Lung microvascular endothelial cell (primary cell): ENCODE measurements at regions not wholly inside any gene's neighbourhood (a gene's known extent, or its start where the extent isn't known, plus 50 kb on each side); places are given as distances from the start of the nearest gene placed in this dataset.
"Not testable (repeated sequence)": the region's sequence is repeated elsewhere in the genome, so short reads cannot be mapped to it uniquely, and the experiment has no call there.

Source experiments
- DNase-seq, 2 donors: peaks; one replicate each; pipeline versions ENCODE4 v3.0.0 to v3.0.0-alpha.2; 2010; ENCODE audit warnings: low read depth in 2 of 2

DNA sequence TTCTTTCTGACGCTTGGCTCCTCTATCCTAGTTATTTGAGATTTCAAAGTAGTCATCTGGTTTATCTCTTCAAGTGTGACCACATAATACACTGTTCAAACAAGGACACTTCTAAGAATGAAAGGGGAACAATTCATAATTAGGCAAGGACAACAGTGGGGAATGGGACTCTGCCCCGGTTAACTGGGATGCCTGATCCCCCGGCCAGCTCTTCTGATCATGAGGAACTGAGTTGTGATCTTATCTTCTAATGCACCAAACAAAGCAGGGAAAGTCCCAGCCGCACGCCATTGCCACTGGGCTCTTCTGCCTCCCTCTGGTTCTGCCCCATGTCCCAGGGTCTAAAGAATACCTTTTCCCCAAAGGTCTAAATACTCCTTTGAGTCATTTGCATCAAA is 158.2 kb upstream of the IRF2BP2 start:
- no peak for DNase-seq

DNA sequence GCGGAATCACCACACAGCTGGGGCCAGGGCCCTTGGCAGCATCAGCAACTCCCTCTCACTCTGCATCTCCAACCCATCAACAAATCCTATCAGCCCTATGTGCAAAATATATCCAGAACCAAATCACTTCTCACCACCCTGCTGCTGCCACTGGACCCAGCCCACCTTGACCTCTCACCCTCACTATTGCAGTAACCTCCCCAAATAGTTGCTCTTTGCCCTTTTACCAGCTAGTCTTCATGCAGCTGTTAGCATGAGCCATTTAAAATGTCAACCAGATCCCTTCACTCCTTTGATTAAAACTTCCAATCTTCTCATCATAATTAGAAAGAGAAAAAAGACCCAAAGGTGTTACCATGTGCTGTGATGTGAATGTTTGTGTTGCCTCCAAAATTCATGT is 155.7 kb upstream of the IRF2BP2 start:
- DNase-seq, result no peak

DNA sequence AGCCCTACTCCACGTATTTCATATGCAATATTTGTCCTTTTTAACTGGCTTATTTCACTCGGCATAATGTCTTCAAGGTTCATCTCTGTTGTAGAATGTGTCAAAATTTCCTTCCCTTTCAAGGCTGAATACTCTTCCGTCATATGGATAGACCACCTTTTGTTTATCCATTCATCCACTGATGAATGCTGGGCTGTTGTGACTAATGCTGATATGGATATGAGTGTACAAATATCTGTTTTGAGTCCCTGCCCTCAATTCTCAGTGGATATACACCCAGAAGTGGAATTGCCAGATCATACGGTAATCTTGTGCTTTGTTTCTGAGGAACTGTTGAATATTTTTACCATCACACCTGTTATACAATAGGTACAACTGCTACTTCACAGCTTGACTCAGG is 155.2 kb upstream of the IRF2BP2 start:
- DNase-seq, result no peak

- no peak for DNase-seq
These were observed 153.9 kb upstream of the IRF2BP2 start for GRCh38 chr1:234763910-234764309.

- no peak for DNase-seq
These were observed 153.4 kb upstream of the IRF2BP2 start for GRCh38 chr1:234763367-234763766.

- not testable (repeated sequence) for DNase-seq
These were observed 152.1 kb upstream of the IRF2BP2 start for GRCh38 chr1:234762127-234762526.

DNA sequence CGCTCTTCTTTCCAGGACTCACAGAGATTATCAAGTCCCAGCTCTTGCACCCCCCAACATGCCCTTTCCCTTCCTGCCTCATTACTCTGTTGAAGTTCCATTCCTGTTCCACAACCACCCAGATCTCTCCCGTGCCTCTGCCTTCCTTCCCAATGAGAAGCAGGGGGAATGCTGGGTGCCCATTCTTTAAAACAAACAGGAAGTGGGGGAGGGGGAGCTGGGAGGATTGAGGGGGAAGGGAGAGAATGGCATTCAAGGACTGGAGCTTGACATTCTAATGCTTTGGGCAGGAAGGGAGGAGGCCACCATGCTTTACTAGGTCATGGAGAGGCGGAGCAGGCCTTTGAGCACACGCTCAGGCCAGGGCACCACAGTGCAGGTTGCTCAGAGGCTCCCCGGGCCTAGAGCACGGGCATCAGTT is 150.3 kb upstream of the IRF2BP2 start:
- no peak for DNase-seq

GRCh38 chr1:234759888-234760287 is 149.9 kb upstream of the IRF2BP2 start:
- DNase-seq, result no peak

DNA sequence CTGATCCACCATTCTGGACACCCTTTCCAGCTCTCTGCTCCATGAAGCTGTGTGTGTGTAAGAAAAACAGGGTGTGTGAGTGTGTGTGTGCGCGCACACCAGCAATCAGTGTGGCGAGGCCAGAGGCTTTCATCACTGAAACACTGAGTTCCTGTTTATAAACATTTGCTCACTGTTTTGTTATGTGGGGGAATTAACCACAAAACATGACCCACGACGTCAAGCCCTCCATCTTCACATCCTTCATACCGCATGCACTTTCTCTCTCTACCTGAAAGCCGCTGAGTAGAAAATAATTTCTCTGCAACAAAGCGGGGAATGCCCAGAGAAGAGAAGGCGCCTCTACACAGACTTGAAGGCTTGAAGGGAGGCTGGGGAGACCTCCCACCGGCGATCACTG is 148.9 kb upstream of the IRF2BP2 start:
- DNase-seq, result no peak

DNA sequence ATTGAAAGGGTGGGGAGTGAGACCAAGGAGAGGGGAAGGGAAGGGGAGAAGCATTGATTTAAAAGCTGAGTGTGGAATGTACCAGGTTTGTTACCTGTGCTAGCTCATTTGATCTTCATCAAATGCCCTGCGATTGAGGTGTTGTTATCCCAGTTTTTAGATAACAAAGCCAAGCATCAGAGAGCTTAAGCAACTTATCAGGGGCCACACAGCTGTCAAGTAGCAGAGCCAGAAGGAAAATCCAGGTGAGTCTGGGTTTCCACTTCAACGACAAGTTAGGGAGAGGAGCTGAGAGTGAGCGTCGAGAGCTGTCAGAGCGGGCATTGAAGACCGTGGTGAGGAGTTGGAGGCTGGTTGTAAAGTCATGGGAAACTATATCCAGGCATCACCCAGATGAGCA is 146.9 kb upstream of the IRF2BP2 start:
- DNase-seq, result no peak

- no peak for DNase-seq
These were observed 146.2 kb upstream of the IRF2BP2 start for GRCh38 chr1:234756066-234756774.

- DNase-seq, result no peak
These were observed 145.5 kb upstream of the IRF2BP2 start for GRCh38 chr1:234755449-234755863.

GRCh38 chr1:234753979-234754378 is 144.0 kb upstream of the IRF2BP2 start:
- no peak for DNase-seq

DNA sequence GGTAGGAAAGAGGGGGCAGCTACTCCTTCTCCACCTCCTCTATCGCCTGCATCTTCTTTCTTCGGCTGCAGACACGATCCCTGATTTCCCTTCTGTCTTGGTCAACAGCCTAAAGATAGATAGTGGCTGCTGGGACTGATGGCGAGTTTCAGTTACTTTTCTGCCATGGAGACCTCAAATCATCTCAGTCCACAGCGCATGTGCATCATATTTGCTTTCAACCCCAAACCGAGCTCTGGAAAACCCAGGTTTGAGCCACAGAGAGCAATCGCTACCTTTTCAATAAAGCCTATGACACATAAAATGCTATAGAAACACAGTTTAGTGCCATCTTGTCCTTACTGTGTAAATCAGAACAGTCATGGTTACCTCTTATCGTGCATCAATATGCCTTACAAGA is 142.9 kb upstream of the IRF2BP2 start:
- no peak for DNase-seq

GRCh38 chr1:234751678-234752077 is 141.7 kb upstream of the IRF2BP2 start:
- DNase-seq, result no peak

DNA sequence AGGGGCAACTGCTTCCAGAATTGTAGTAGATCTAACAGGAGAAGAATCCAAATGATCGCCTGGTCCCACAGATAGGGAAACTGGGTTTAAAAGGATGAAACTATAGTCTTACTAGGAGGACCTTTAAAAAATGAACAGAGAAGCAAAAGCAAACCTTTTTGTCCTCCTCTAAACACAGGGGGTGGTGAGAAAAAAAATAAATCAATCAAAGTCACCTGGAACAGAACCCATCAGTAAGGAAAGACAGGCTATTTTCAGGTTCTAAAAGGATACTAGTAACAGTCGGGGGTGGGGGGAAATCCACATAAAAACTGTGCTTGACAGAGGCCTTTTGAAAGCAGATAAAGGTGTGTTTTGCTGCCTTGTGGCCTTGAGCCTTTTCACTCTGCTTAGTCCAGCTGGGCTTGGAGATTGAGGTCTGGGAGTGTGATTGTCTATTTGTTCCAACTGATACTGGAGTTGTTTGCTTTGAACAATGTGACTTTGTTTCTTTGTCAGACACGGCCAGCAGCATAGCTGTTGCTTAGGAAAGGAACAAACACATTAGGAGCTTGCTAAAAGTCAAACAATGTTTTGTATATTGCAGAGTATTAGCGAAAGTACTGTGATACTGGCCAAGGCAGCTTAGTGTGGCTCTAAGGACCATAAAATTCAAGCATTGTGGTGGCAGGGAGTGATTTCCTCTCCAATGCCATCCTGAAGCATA is 141.1 kb upstream of the IRF2BP2 start:
- DNase-seq, result no peak

DNA sequence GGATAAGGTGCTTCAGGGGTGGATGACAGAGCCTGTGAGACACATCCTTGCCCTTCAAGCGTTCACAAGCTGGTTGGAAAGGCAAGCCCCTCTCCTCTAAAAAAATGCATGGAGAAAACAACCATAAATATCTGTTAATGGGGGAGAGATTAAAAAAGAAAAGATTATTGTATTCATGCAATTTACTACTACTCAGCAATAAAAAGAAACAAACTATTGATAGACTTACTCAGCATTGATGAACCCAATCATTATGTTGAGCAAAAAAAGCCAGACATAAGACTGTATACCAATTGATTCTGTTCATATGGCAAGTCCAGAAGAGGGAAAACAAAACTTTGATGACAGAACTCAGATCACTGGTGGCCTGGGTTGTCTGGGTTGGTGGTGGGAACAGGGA is 138.7 kb upstream of the IRF2BP2 start:
- DNase-seq, result no peak

DNA sequence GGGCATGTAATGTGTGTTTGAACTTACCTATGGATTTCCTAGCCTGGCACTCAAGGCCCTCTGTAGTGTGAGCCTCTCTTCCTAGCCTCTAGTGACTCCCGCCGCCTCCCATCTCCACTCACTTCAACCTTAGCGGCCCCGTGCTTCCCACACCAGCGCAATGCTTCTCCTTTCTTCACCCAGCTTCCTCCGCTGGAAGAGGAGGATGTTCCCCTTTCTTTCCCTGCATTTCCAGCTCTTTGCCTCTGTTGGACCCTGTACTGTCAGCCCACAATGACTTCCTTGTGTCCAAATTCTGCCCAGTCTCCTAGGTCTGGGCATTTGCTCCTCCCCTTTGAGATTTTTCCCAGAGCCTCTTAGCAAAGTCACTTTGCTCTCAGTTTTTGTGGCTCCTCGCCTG is 138.1 kb upstream of the IRF2BP2 start:
- DNase-seq, result no peak

DNA sequence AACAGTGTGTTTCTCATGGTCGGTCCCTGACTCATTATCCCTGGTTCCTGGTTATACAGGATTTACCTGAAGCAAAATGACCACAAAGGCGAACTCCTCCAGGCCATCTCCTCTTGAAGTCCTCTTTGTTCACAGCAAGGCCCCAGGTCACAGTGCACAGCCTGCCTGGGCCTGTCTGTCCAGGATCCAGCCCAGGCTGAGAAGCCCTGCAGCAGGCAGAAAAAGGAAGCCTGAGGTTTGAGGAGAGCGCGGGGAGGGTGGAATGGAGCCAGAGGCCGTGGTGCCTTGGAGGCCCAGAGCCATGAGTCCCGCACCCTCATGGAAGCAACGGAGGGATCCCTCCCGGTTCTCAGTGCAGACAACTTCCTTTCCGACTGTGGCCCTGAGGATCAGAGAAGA is 136.8 kb upstream of the IRF2BP2 start:
- no peak for DNase-seq

GRCh38 chr1:234745844-234746797 is 136.1 kb upstream of the IRF2BP2 start:
- DNase-seq, result peak in 1 of 2 donors; percentile 53

DNA sequence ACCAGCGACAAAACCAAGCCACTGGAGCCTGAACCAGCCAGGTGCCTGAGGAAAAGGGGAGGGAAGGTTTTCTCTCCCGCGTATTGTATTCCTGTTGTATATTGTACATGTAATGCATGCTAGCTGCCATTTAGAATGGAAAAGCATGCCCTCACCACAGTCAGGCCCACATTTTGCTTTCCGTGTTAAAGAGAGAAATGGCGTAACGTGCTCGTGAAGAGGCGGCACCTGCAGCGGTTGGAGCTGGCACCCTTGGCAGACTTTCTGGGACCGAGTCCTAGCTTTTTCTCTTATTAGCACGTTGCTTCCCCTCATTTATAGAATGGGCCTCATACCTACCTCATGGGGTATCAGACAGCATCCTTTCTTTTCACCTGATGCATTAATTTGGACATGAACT is 135.3 kb upstream of the IRF2BP2 start:
- DNase-seq, result no peak
